HG03342 (cell line): ENCODE measurements at regions not wholly inside any gene's neighbourhood (a gene's known extent, or its start where the extent isn't known, plus 50 kb on each side); places are given as distances from the start of the nearest gene placed in this dataset.

Experiments used
- ATAC-seq: cut with Tn5 transposase; IDR thresholded peaks from one replicate; pipeline ENCODE4 v1.9.1; 2021; ENCODE audit warnings: mild to moderate bottlenecking, moderate library complexity; ENCODE audit not compliant: unreplicated experiment

GRCh38 chr1:193736507-193736906, 550.1 kb upstream of the B3GALT2 start:
- ATAC-seq = no peak

- ATAC-seq = no peak
Measured at GRCh38 chr1:193733674-193734073, 547.3 kb upstream of the B3GALT2 start.

GRCh38 chr1:193730017-193730416, 543.6 kb upstream of the B3GALT2 start:
- no peak for ATAC-seq

- ATAC-seq = no peak
Measured at GRCh38 chr1:193729429-193729828, 543.0 kb upstream of the B3GALT2 start.

GRCh38 chr1:193727850-193728249, 541.4 kb upstream of the B3GALT2 start:
- no peak for ATAC-seq

- no peak for ATAC-seq
Measured at GRCh38 chr1:193726722-193727121, 540.3 kb upstream of the B3GALT2 start.

GRCh38 chr1:193712392-193712791, 526.0 kb upstream of the B3GALT2 start:
- no peak for ATAC-seq

GRCh38 chr1:193709607-193710006, 523.2 kb upstream of the B3GALT2 start:
- ATAC-seq = no peak

GRCh38 chr1:193707271-193708021, 521.0 kb upstream of the B3GALT2 start:
- no peak for ATAC-seq

GRCh38 chr1:193706766-193707165, 520.4 kb upstream of the B3GALT2 start:
- no peak for ATAC-seq

GRCh38 chr1:193705554-193705981, 519.2 kb upstream of the B3GALT2 start:
- no peak for ATAC-seq

GRCh38 chr1:193703655-193704054, 517.2 kb upstream of the B3GALT2 start:
- ATAC-seq = no peak

- no peak for ATAC-seq
Measured at GRCh38 chr1:193703121-193703520, 516.7 kb upstream of the B3GALT2 start.

GRCh38 chr1:193701759-193702158, 515.3 kb upstream of the B3GALT2 start:
- no peak for ATAC-seq

GRCh38 chr1:193700710-193701355, 514.4 kb upstream of the B3GALT2 start:
- ATAC-seq = no peak

GRCh38 chr1:193699261-193699660, 512.8 kb upstream of the B3GALT2 start:
- no peak for ATAC-seq

- ATAC-seq = no peak
Measured at GRCh38 chr1:193697776-193698175, 511.4 kb upstream of the B3GALT2 start.

- ATAC-seq = no peak
Measured at GRCh38 chr1:193697115-193697762, 510.8 kb upstream of the B3GALT2 start.

- ATAC-seq = no peak
Measured at GRCh38 chr1:193694741-193695140, 508.3 kb upstream of the B3GALT2 start.

- ATAC-seq = no peak
Measured at GRCh38 chr1:193685986-193686385, 499.6 kb upstream of the B3GALT2 start.

GRCh38 chr1:193681422-193681821, 495.0 kb upstream of the B3GALT2 start:
- no peak for ATAC-seq

- ATAC-seq = no peak
Measured at GRCh38 chr1:193680924-193681316, 494.5 kb upstream of the B3GALT2 start.
